HG03460 (cell line): ENCODE measurements at regions not wholly inside any gene's neighbourhood (a gene's known extent, or its start where the extent isn't known, plus 50 kb on each side); places are given as distances from the start of the nearest gene placed in this dataset.
"Not testable (repeated sequence)": the region's sequence is repeated elsewhere in the genome, so short reads cannot be mapped to it uniquely, and the experiment has no call there.

Experiments used
- ATAC-seq: cut with Tn5 transposase; IDR thresholded peaks from one replicate; pipeline ENCODE4 v1.9.1; 2021; ENCODE audit not compliant: unreplicated experiment

GRCh38 chr2:181789827-181790448 lies 101.6 kb upstream of the ITPRID2 start:
- peak; percentile 22 for ATAC-seq

- peak; percentile 95 for ATAC-seq
These were observed 100.5 kb upstream of the ITPRID2 start for GRCh38 chr2:181790716-181791649.

- ATAC-seq = no peak
These were observed 98.6 kb upstream of the ITPRID2 start for GRCh38 chr2:181792906-181793305.

GRCh38 chr2:181798022-181798421 lies 93.5 kb upstream of the ITPRID2 start:
- ATAC-seq = no peak

- ATAC-seq = not testable (repeated sequence)
These were observed 89.2 kb upstream of the ITPRID2 start for GRCh38 chr2:181802300-181802699.

GRCh38 chr2:181803903-181804799 lies 87.4 kb upstream of the ITPRID2 start:
- ATAC-seq = not testable (repeated sequence)

GRCh38 chr2:181805228-181806038 lies 86.1 kb upstream of the ITPRID2 start:
- ATAC-seq = no peak

- no peak for ATAC-seq
These were observed 85.5 kb upstream of the ITPRID2 start for GRCh38 chr2:181806039-181806392.

GRCh38 chr2:181807526-181807925 lies 84.0 kb upstream of the ITPRID2 start:
- ATAC-seq = no peak

- ATAC-seq = no peak
These were observed 80.5 kb upstream of the ITPRID2 start for GRCh38 chr2:181810823-181811695.

- ATAC-seq = no peak
These were observed 79.3 kb upstream of the ITPRID2 start for GRCh38 chr2:181812106-181812743.

- ATAC-seq = no peak
These were observed 77.5 kb upstream of the ITPRID2 start for GRCh38 chr2:181814057-181814491.

- ATAC-seq = no peak
These were observed 74.0 kb upstream of the ITPRID2 start for GRCh38 chr2:181817509-181817908.

- ATAC-seq = no peak
These were observed 73.4 kb upstream of the ITPRID2 start for GRCh38 chr2:181818058-181818680.

- ATAC-seq = no peak
These were observed 72.7 kb upstream of the ITPRID2 start for GRCh38 chr2:181818840-181819239.

- no peak for ATAC-seq
These were observed 70.5 kb upstream of the ITPRID2 start for GRCh38 chr2:181821049-181821448.

- ATAC-seq = no peak
These were observed 69.4 kb upstream of the ITPRID2 start for GRCh38 chr2:181822097-181822496.

GRCh38 chr2:181823405-181823804 lies 68.1 kb upstream of the ITPRID2 start:
- no peak for ATAC-seq
